Upper lobe of left lung (tissue), 4 donors: ENCODE measurements at regions not wholly inside any gene's neighbourhood (a gene's known extent, or its start where the extent isn't known, plus 50 kb on each side); places are given as distances from the start of the nearest gene placed in this dataset.

Source experiments
- CTCF ChIP-seq, 6 experiments: fragments of 450-650 bp in 4 of 6; fragments of 200-600 bp in 2 of 6; sonication (generic) in 2 of 6; IDR thresholded peaks; one replicate each; pipeline ENCODE4 v1.5.1; 2016 to 2019; ENCODE audit warnings: antibody characterized with exemption in 6 of 6
- EP300 ChIP-seq, 4 donors: sonication (generic); formaldehyde crosslinking; IDR thresholded peaks; one replicate each; pipeline ENCODE4 v1.5.1; 2017; ENCODE audit warnings: antibody characterized with exemption in 4 of 4, control low read depth in 2 of 4
- POLR2A ChIP-seq, 4 donors: fragments of 450-650 bp; IDR thresholded peaks; one replicate each; pipeline ENCODE4 v1.5.1; 2016 to 2017; ENCODE audit warnings: antibody characterized with exemption in 4 of 4, mild to moderate bottlenecking in 2 of 4
- POLR2AphosphoS5 ChIP-seq, 2 donors: sonication (generic); formaldehyde crosslinking; IDR thresholded peaks; one replicate each; pipeline ENCODE4 v1.5.1; 2017; ENCODE audit warnings: antibody characterized with exemption in 2 of 2

GRCh38 chr1:73105755-73106154 lies 823.4 kb upstream of the NEGR1 start:
- TF ChIP-seq CTCF (IDR thresholded peaks at IDR 0.05) (no peak), EP300 (IDR thresholded peaks at IDR 0.05) (no peak), POLR2AphosphoS5 (IDR thresholded peaks at IDR 0.05) (no peak), POLR2A (IDR thresholded peaks at IDR 0.05) (no peak)
